T follicular helper cell (primary cell): ENCODE measurements at regions not wholly inside any gene's neighbourhood (a gene's known extent, or its start where the extent isn't known, plus 50 kb on each side); places are given as distances from the start of the nearest gene placed in this dataset.
"Not testable (repeated sequence)": the region's sequence is repeated elsewhere in the genome, so short reads cannot be mapped to it uniquely, and the experiment has no call there.

Source experiments
- DNase-seq: peaks from one replicate; pipeline ENCODE4 v3.0.0-alpha.2; 2020; ENCODE audit warnings: low read depth

- no peak for DNase-seq
Measured at GRCh38 chr13:109323338-109323737, 463.0 kb downstream of the IRS2 start.

- no peak for DNase-seq
Measured at GRCh38 chr13:109318945-109319590, 467.3 kb downstream of the IRS2 start.

GRCh38 chr13:109315481-109315880, 470.9 kb downstream of the IRS2 start:
- no peak for DNase-seq

- no peak for DNase-seq
Measured at GRCh38 chr13:109314101-109314500, 472.3 kb downstream of the IRS2 start.

- no peak for DNase-seq
Measured at GRCh38 chr13:109312399-109312798, 474.0 kb downstream of the IRS2 start.

- not testable (repeated sequence) for DNase-seq
Measured at GRCh38 chr13:109311431-109311976, 474.9 kb downstream of the IRS2 start.

- DNase-seq: no peak
Measured at GRCh38 chr13:109309625-109310363, 476.6 kb downstream of the IRS2 start.

- no peak for DNase-seq
Measured at GRCh38 chr13:109307027-109307426, 479.4 kb downstream of the IRS2 start.

- no peak for DNase-seq
Measured at GRCh38 chr13:109301726-109302125, 484.7 kb downstream of the IRS2 start.

- DNase-seq: no peak
Measured at GRCh38 chr13:109301276-109301675, 485.1 kb downstream of the IRS2 start.

- DNase-seq: no peak
Measured at GRCh38 chr13:109297628-109298027, 488.8 kb downstream of the IRS2 start.

GRCh38 chr13:109293166-109293565, 493.2 kb downstream of the IRS2 start:
- DNase-seq: no peak

- DNase-seq: no peak
Measured at GRCh38 chr13:109288151-109288709, 498.2 kb downstream of the IRS2 start.

GRCh38 chr13:109287553-109287952, 498.8 kb downstream of the IRS2 start:
- DNase-seq: no peak

GRCh38 chr13:109285586-109285985, 500.8 kb downstream of the IRS2 start:
- DNase-seq: no peak

GRCh38 chr13:109281903-109282635, 504.3 kb downstream of the IRS2 start:
- DNase-seq: no peak

GRCh38 chr13:109281017-109281902, 505.1 kb downstream of the IRS2 start:
- DNase-seq: no peak

GRCh38 chr13:109276261-109276660, 510.1 kb downstream of the IRS2 start:
- DNase-seq: no peak

- no peak for DNase-seq
Measured at GRCh38 chr13:109275852-109276251, 510.5 kb downstream of the IRS2 start.

GRCh38 chr13:109275139-109275745, 511.1 kb downstream of the IRS2 start:
- no peak for DNase-seq
